ENCODE measurements at regions not wholly inside any gene's neighbourhood (a gene's known extent, or its start where the extent isn't known, plus 50 kb on each side); places are given as distances from the start of the nearest gene placed in this dataset.

DNA sequence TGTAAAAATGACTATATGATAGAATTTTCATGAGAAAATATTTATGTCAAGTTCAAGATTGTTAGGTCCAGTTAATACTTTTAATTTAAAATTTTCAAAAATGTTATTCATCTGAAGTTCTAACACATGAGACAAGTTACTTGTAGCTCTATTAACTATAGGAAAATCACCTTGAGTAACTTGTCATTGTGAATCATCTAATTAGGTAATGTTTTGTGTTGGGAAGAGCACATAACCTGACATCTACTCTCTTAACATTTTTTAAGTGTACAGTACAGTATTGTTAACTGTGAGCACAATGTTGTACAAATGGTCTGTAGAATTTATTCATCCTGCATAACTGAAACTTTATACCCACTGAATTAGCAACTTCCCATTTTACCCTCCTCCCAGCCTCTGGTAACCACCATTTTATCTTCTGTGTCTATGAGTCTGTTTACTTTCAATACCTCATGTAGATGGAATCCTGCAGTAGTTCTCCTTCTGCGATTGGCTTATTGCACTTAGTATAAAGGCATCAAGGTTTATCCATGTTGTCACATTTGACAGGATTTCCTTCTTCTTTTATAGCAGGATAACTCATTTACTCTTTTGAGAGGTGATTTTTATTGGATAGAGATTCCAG, 54.6 kb downstream of the ARL4A start:
- in situ Hi-C loops (cut with HindIII; ENCODE audit: low pct_ligation_motif_present, low pct_unique_long_range_greater_than_20kb, low sequenced_read_pairs): no loop called here
- DNase-seq: no peak

- no peak for DNase-seq
- in situ Hi-C loops (cut with HindIII; ENCODE audit: low pct_ligation_motif_present, low pct_unique_long_range_greater_than_20kb, low sequenced_read_pairs): no loop called here
Measured at GRCh38 chr7:12746211-12746610, 58.8 kb downstream of the ARL4A start.

- in situ Hi-C loops (cut with HindIII; ENCODE audit: low pct_ligation_motif_present, low pct_unique_long_range_greater_than_20kb, low sequenced_read_pairs): no loop called here
Measured at GRCh38 chr7:12747687-12748306, 60.4 kb downstream of the ARL4A start.

DNA sequence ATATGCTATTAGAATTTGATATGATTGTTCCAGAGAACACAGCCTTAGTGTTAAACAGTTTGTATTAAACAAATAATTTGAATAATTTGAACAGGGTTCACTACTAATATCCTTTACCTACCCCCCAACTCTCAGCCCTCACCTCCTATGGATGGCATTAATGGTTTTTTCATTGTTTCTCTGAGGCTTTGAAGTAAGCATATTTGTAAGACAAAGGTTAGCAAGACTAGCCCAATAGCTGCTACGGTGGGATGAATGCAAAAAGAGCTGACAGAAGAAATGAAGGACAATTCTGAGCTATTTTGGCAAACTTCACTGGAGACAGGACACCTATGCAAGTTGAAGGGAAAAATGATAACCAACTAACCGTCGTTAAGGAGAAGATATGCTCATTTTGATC, 61.6 kb downstream of the ARL4A start:
- in situ Hi-C loops (cut with HindIII; ENCODE audit: low pct_ligation_motif_present, low pct_unique_long_range_greater_than_20kb, low sequenced_read_pairs): no loop called here
- DNase-seq: no peak

More at GRCh38 chr7:12747687-12748306, 60.4 kb downstream of the ARL4A start:
- no peak for DNase-seq

DNA sequence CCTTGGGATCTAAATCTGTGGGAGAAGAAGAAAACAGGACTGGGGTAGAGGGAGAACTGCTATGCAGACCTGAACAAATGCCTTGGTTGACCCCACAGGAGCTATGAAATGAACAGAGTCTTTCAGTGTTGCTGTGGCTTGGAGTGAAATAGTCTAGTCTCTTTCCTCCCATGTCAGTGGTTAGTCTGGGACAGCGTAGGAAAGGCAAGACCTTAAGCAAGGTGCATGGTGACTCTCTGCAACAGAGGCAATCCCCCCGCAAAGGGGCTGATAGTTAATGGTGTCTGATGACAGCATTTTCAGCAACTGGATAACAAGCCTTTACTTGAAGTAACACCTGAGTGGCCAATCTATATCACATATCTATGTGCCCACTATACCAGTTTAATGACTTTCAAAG, 62.3 kb downstream of the ARL4A start:
- no peak for DNase-seq

GRCh38 chr7:12751764-12752163, 64.3 kb downstream of the ARL4A start:
- no peak for DNase-seq
- in situ Hi-C loops (cut with HindIII; ENCODE audit: low pct_ligation_motif_present, low pct_unique_long_range_greater_than_20kb, low sequenced_read_pairs): no loop called here

More for the DNA sequence above, 62.3 kb downstream of the ARL4A start:
- in situ Hi-C loops (cut with HindIII; ENCODE audit: low pct_ligation_motif_present, low pct_unique_long_range_greater_than_20kb, low sequenced_read_pairs): no loop called here

- no peak for DNase-seq
- in situ Hi-C loops (cut with HindIII; ENCODE audit: low pct_ligation_motif_present, low pct_unique_long_range_greater_than_20kb, low sequenced_read_pairs): no loop called here
Measured at GRCh38 chr7:12754179-12754578, 66.7 kb downstream of the ARL4A start.

GRCh38 chr7:12756821-12757220, 69.4 kb downstream of the ARL4A start:
- no peak for DNase-seq
- in situ Hi-C loops (cut with HindIII; ENCODE audit: low pct_ligation_motif_present, low pct_unique_long_range_greater_than_20kb, low sequenced_read_pairs): no loop called here

DNA sequence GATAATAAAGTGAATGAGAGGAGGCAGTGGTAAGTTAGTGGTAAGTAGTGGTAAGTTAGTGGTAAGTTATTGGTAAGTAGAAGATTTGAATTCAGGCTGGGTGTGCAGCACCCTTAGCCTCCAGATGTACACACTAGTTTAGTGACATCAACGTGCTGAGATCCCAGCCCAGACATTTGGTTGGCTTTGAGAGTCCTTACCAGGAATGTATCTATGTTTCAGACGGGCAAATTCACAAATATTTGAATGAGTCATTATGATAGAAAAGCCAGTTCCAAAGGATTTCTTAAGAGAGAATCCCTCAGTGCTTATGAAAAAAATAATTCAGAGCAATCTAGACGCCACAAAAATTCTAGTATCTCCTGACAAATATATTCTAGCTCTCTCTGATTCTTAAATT, 70.0 kb downstream of the ARL4A start:
- in situ Hi-C loops (cut with HindIII; ENCODE audit: low pct_ligation_motif_present, low pct_unique_long_range_greater_than_20kb, low sequenced_read_pairs): no loop called here
- no peak for DNase-seq

DNA sequence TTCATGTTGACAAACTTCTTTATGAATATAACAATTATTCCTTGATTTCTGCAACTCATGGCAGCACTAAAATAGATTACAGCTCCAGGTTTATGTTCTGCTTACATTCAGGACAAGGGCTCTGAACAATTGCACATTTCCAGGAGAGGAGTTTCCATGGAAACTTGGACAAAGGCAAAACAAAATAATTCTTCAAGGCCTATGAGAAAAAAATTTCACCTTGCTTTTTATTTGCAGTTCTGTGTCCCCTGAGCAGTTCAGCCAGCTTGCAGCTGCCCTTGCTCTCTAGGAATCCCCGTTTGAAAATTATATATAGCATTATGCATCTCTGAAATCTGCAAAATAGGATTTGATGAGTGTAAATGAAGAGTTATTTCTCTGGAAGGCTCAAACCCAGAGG, 71.7 kb downstream of the ARL4A start:
- in situ Hi-C loops (cut with HindIII; ENCODE audit: low pct_ligation_motif_present, low pct_unique_long_range_greater_than_20kb, low sequenced_read_pairs): no loop called here
- no peak for DNase-seq

DNA sequence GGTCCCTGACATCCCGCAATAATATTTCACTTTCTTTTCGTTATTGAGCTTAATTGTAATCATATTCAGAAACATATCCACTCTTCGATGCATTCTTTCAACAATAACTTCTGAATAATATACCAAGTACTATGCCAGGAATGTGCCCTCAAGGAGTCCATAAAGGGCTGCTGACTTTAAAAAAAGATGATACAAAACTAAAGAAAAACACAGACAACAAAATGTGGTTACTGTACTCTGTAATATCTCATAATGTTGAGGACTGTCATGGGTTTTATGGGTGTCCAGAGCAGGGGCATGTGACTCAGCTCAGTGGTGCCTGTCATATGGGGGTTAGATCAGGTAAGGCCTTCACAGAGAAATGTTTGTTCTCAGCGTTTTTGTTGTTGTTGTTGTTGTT, 73.7 kb downstream of the ARL4A start:
- DNase-seq: no peak
- in situ Hi-C loops (cut with HindIII; ENCODE audit: low pct_ligation_motif_present, low pct_unique_long_range_greater_than_20kb, low sequenced_read_pairs): no loop called here

GRCh38 chr7:12761691-12762090, 74.3 kb downstream of the ARL4A start:
- in situ Hi-C loops (cut with HindIII; ENCODE audit: low pct_ligation_motif_present, low pct_unique_long_range_greater_than_20kb, low sequenced_read_pairs): no loop called here
- no peak for DNase-seq

DNA sequence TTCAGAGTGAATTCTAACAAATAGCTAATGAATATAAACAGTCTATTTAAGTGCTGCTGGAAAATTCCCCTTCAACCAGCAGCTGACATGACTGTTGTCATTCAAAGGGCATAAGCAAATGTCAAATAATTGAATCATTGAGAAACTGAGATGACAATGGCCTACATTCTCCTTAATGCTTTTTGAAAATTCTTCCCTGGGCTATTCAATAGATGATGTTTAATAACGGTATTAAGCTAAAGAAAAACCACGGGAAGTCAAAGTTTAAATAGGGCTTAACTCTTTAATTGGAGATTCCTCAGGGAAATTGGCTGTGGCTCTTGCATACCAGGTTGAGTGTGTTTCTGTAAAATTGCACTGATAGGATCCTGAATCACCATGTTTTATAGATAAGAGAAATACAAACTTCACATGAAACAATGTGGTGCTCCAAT, 77.0 kb downstream of the ARL4A start:
- DNase-seq: no peak
- in situ Hi-C loops (cut with HindIII; ENCODE audit: low pct_ligation_motif_present, low pct_unique_long_range_greater_than_20kb, low sequenced_read_pairs): no loop called here

DNA sequence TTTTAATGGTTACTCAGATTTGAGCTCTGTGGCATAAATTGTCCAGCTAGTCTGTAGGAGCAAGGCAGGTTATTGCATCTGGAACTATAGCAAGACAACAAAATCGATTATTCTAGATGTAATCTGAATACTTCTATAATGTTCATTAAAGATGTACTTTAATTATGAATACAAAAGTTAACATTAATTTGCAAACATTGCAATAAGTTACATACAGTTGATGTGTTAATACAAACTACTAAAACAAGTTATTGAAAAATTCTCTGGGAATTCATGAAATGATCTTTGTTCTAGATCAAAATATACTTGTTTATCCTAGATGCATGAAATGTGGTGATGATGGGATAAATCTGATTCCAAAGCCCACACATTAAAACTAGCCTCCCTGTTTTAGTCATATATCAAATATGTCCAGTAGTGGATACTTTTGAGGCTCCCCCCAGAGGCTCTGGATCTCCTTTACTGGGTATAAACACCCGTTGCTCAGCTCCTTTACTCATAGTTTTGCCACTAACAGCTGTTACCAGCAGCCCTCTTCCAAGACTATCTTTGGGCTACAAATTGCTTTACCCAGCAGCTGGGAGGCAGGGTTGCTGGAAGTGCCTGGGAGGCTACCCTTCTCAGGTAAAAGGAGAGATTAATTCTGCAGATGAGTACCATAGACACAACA, 78.1 kb downstream of the ARL4A start:
- in situ Hi-C loops (cut with HindIII; ENCODE audit: low pct_ligation_motif_present, low pct_unique_long_range_greater_than_20kb, low sequenced_read_pairs): no loop called here
- no peak for DNase-seq

- DNase-seq: no peak
- in situ Hi-C loops (cut with HindIII; ENCODE audit: low pct_ligation_motif_present, low pct_unique_long_range_greater_than_20kb, low sequenced_read_pairs): no loop called here
Measured at GRCh38 chr7:12766416-12766815, 79.0 kb downstream of the ARL4A start.

DNA sequence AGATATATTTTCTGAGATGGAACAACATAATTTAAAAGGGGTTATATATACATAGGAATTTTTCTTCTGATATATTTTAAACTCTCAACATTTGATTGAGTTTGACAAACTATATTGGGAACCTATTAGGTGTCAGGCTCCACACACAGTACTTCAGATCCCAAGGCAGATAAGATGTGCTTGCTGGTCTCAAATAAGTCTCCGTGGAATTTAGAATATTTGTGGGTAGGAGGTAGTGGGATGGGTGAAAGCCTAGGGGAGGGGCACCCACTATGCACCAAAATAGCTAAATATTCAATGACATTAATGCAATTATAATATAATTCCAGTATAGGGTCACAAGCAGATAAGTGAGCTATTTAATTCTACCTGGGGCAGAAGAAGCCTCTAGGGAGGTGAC, 81.5 kb downstream of the ARL4A start:
- in situ Hi-C loops (cut with HindIII; ENCODE audit: low pct_ligation_motif_present, low pct_unique_long_range_greater_than_20kb, low sequenced_read_pairs): no loop called here
- no peak for DNase-seq

- DNase-seq: no peak
- in situ Hi-C loops (cut with HindIII; ENCODE audit: low pct_ligation_motif_present, low pct_unique_long_range_greater_than_20kb, low sequenced_read_pairs): no loop called here
Measured at GRCh38 chr7:12769444-12769843, 82.0 kb downstream of the ARL4A start.

DNA sequence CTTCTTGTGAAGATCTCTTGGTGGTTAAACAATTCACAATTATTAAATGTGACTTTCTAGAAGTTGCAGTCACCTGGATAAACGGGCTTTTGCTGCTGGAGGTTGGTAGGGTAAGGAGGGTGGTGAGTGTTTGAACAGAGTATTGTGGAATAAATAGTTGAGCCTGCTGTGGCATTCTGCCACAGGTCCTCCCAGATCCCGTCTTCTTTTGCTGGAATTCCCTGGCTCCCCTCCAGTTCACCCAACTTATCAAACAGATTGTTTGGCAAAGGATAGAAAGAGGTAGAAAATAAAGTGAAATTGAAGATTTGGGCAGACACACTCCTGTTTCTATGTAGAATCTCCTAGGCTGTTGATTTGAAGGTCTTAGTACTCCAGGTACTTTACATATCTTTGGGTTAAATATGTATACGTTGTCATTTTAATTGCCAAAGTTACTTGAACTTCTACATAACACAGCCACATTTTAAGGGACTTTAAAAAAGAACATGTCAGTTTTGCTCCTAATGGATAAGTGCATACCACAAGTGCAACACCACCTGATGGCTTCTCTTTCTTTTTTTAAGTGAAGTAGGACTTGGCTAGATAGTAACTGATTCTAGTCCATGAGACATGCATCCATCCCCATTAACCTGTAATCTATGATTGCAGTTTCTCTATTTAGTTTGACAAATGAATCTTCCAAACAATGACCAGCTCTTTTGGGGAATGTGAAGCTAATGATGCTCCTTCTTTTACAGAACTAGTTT, 83.0 kb downstream of the ARL4A start:
- no peak for DNase-seq
- in situ Hi-C loops (cut with HindIII; ENCODE audit: low pct_ligation_motif_present, low pct_unique_long_range_greater_than_20kb, low sequenced_read_pairs): no loop called here

DNA sequence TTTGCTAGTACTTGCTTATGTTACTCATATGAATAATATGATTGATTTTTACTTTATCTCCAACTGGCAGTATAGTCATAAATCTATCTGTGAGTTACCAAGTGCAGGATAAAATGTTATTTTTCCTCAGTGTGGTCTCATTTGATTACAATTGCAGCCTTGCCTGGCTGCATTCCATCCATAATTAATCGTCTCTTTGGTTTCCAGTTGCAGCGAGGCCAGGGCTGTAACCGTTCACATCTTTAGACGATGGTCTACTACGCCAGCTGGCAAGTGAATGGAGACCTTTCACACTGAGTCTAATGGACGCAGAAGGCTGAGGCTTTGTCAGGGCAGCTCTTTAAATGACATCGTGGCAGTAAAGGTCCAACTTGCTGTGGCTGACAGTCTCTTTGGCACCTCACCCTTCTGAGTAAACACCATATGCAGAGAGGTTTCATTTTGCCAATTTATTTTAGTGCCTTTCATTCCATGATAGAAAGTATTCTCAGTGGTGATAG, 84.0 kb downstream of the ARL4A start:
- in situ Hi-C loops (cut with HindIII; ENCODE audit: low pct_ligation_motif_present, low pct_unique_long_range_greater_than_20kb, low sequenced_read_pairs): no loop called here
- no peak for DNase-seq

Measured in ACHN (cell line).